HUES64 (cell line): ENCODE measurements at regions not wholly inside any gene's neighbourhood (a gene's known extent, or its start where the extent isn't known, plus 50 kb on each side); places are given as distances from the start of the nearest gene placed in this dataset.

Experiments
- H3K27ac ChIP-seq: 2 replicates; pipeline ENCODE4 v1.7.0; 2013; ENCODE audit warnings: low read depth, low read length, inconsistent platforms
- H3K27me3 ChIP-seq: 2 replicates; pipeline ENCODE4 v1.6.1; 2013; ENCODE audit warnings: mild to moderate bottlenecking, low read length; ENCODE audit not compliant: insufficient read depth
- H3K36me3 ChIP-seq: 2 replicates; pipeline ENCODE4 v1.6.1; 2013; ENCODE audit warnings: mild to moderate bottlenecking, low read length; ENCODE audit not compliant: insufficient read depth
- H3K4me1 ChIP-seq: 2 replicates; pipeline ENCODE4 v1.6.1; 2013; ENCODE audit warnings: mild to moderate bottlenecking, low read length, moderate library complexity; ENCODE audit not compliant: insufficient read depth
- H3K4me3 ChIP-seq: 2 replicates; pipeline ENCODE4 v1.5.1; 2013; ENCODE audit warnings: mild to moderate bottlenecking, low read length, moderate library complexity
- H3K9ac ChIP-seq: 2 replicates; pipeline ENCODE4 v1.6.1; 2013; ENCODE audit warnings: mild to moderate bottlenecking, low read depth, low read length
- H3K9me3 ChIP-seq: 2 replicates; pipeline ENCODE4 v1.6.1; 2013; ENCODE audit warnings: low read depth, low read length; ENCODE audit not compliant: insufficient read depth
- WGBS: fragments of 150-250, 120-280 bp; methylation state at CpG from one replicate; pipeline ENCODE4 v1.1.7; 2013; ENCODE audit warnings: missing lambda C conversion rate; 5-methylcytosine and 5-hydroxymethylcytosine counted together

DNA sequence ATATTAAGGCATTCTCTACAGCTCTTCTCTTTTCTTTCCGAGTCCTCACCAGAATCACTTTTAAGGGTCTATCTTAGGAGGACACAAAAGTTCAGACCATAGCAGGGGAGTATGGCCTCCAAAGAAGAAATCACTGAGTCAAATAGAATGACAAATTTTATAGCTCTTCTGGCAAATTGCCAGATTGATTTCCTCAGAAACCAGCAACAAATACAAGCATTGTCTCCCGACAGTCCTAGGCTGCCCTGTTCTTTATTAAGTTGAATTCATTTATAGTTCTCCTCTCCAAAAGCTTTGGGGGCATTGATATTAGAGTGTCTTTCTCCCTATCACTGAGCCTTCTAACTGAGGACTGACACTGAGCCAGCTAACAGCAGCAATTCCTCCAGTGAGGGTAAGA lies 156.4 kb upstream of the FRMD6 start:
- no peak overlapping the region for H3K4me3 ChIP-seq
- H3K27ac ChIP-seq, result no peak overlapping the region
- 83% methylated on average over 2 of the region's 2 CpGs for WGBS
- H3K36me3 ChIP-seq, result no peaks in the 10 kb centered on the region
- no peak overlapping the region for H3K9ac ChIP-seq
- H3K4me1 ChIP-seq, result no peaks in the 10 kb centered on the region
- no peaks in the 10 kb centered on the region for H3K27me3 ChIP-seq
- H3K9me3 ChIP-seq, result peaks cover 15% of the 10 kb centered on the region

DNA sequence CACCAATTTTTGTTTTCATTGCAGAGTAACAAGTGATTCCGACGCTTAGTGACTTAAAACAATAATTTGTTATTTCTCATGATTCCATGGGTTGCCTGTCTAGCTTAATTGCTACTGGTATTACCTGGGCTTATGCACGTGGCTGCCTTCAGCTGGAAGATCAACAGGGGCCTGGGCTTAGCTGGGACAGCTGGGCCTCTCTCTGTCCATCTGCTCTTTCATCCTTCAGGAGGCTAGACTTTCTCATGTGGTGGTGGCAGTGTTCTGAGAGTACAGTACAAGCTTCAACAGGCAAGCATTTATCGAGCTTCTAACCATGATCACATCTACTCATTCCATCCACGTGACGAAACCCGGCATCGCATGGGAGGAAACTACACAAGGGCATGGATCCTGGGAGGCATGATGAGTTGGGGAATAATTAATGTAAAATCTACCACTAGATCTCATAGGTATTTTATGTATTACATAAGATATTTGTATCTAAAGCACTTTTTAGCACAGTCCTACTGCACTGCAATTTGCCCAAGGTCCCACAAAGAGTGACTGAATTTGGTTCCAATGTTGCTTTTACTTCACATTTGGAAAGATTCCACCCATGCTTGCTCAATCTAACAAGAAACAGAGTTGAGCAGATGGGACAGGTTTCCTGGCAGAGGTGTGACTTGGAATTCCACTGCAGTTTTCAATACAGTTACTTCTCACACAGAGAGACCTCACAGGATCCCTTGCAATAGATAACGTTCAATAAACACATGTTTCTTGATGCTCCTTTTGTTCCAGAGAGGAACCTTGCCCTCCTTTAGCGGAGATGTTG lies 153.1 kb upstream of the FRMD6 start:
- no peaks in the 10 kb centered on the region for H3K36me3 ChIP-seq
- H3K27me3 ChIP-seq, result no peaks in the 10 kb centered on the region
- no peak overlapping the region for H3K27ac ChIP-seq
- H3K9ac ChIP-seq, result no peak overlapping the region
- WGBS, result 88% methylated on average over 8 of the region's 10 CpGs
- H3K4me1 ChIP-seq, result no peaks in the 10 kb centered on the region
- H3K9me3 ChIP-seq, result peaks cover 15% of the 10 kb centered on the region
- H3K4me3 ChIP-seq, result no peak overlapping the region

DNA sequence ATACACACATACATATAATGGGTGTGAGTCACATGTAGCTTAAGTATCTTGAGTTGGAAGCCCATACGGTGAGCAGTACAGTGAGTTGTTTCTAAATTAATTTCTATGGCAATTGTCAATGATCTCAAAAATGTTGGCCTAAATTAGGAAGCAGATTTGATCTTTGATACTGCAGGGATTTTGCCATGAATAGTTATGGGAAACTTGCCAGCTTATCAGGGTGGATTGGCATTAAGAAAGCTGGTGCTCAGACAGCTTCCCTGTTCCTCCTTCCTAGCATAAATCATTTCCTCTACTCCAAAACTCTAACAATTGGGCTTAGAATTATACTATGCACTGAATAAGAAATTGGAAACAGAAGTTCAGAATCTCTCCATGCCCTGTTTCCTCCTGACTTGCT lies 150.9 kb upstream of the FRMD6 start:
- 95% methylated on average over 1 of the region's 1 CpG for WGBS
- Histone ChIP-seq H3K27me3 (no peaks in the 10 kb centered on the region), H3K9me3 (peaks cover 15% of the 10 kb centered on the region), H3K9ac (no peak overlapping the region), H3K27ac (no peak overlapping the region), H3K36me3 (no peaks in the 10 kb centered on the region), H3K4me3 (no peak overlapping the region), H3K4me1 (no peaks in the 10 kb centered on the region)

DNA sequence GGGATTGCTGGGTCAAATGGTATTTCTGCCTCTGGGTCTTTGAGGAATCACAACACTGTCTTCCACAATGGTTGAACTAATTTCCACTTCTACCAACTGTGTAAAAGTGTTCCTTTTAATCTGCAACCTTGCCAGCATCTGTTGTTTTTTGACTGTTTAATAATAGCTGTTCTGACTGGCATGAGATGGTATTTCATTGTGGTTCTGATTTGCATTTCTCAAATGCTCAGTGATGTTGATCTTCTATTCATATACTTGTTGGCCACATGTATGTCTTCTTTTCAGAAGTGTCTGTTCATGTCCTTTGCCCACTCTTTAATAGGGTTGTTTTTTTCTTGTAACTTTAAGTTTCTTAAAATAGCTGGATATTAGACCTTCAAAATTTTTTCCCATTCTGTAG lies 150.0 kb upstream of the FRMD6 start:
- Histone ChIP-seq H3K27me3 (no peaks in the 10 kb centered on the region), H3K4me3 (no peak overlapping the region), H3K9ac (no peak overlapping the region), H3K9me3 (peaks cover 9% of the 10 kb centered on the region), H3K27ac (no peak overlapping the region), H3K36me3 (no peaks in the 10 kb centered on the region), H3K4me1 (no peaks in the 10 kb centered on the region)

DNA sequence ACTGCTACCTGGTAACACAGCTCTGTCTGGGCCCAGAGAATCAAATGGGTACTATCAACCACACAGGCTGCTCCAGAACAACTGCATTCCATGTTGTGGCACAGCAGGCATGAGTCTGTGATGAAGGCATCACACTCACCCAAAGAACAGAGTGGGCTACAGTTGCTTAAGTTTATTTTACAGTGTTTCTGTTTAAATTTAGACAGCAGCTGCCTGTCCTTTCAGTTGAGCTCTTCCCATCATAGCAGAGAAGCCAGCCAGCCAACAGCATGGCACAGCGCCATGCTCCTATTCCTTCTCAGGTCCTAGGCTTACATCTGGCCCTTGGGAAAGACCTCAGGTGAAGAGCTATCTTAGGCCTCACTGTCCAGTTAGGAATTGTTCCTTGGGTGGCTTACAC lies 147.0 kb upstream of the FRMD6 start:
- no peaks in the 10 kb centered on the region for H3K36me3 ChIP-seq
- H3K27me3 ChIP-seq, result no peaks in the 10 kb centered on the region
- no peaks in the 10 kb centered on the region for H3K9me3 ChIP-seq
- H3K4me3 ChIP-seq, result no peak overlapping the region
- H3K4me1 ChIP-seq, result peaks cover 9% of the 10 kb centered on the region; the same call in 1 of the 2 replicates
- WGBS, result 97% methylated on average over 1 of the region's 1 CpG
- H3K27ac ChIP-seq, result no peak overlapping the region
- H3K9ac ChIP-seq, result no peak overlapping the region

DNA sequence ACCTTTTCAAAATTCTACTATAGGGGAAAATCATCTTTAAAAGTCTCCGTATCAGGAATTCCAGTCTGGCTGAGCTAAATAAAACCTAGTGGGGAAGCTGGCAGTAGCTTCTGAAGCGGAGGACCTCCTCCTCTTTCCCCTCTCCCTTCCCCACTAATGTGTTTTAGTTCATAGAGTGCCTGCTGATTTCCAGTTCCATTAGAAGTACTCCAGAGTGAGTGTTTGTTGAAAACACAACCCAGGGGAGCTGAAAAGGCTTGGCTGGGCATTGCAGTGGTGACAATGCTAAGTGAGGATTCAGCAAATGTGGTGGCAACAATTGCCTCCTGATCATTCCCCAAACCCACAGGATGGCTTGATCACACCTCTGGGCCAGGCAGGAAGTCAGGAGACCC lies 144.2 kb upstream of the FRMD6 start:
- Histone ChIP-seq H3K4me3 (no peak overlapping the region), H3K9ac (no peak overlapping the region)

DNA sequence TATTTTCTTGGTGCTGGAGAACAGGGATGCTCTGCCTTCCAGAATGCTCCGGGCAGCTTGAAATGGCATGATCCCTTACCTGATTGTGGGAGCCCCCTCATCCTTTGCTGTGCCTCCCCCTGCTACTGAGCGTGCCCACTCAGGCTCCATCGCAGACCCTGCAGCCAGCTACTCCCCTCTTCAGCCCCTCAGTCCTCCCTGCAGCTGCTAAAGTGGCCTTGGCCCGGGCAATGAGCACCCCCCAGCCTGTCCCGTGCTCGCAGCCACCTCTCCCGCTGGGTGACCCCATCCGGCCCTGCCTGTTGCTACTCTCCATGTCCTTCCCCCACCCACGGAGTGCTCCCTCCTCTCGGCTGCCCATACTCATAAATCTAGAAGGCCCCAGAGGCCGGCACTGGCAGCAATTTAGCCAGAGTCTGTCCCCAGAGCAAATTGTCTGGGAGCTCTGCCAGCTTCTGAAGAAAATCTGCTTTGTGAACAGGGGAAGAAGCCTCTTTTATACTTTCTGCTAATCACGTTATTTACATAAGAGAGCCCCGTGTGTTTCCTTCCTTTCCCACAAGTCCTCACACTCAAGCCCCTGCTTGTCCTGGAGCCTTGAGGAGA lies 143.7 kb upstream of the FRMD6 start:
- H3K27ac ChIP-seq, result no peak overlapping the region
- 85% methylated on average over 13 of the region's 13 CpGs for WGBS
- peaks cover 9% of the 10 kb centered on the region; the same call in 1 of the 2 replicates for H3K4me1 ChIP-seq
- no peaks in the 10 kb centered on the region for H3K9me3 ChIP-seq
- no peak overlapping the region for H3K9ac ChIP-seq
- H3K27me3 ChIP-seq, result no peaks in the 10 kb centered on the region
- no peak overlapping the region for H3K4me3 ChIP-seq
- H3K36me3 ChIP-seq, result no peaks in the 10 kb centered on the region

More for the DNA sequence above, 144.2 kb upstream of the FRMD6 start:
- no peaks in the 10 kb centered on the region for H3K27me3 ChIP-seq
- H3K9me3 ChIP-seq, result no peaks in the 10 kb centered on the region
- H3K27ac ChIP-seq, result no peak overlapping the region
- peaks cover 9% of the 10 kb centered on the region; the same call in 1 of the 2 replicates for H3K4me1 ChIP-seq
- 100% methylated on average over 1 of the region's 2 CpGs for WGBS
- H3K36me3 ChIP-seq, result no peaks in the 10 kb centered on the region

DNA sequence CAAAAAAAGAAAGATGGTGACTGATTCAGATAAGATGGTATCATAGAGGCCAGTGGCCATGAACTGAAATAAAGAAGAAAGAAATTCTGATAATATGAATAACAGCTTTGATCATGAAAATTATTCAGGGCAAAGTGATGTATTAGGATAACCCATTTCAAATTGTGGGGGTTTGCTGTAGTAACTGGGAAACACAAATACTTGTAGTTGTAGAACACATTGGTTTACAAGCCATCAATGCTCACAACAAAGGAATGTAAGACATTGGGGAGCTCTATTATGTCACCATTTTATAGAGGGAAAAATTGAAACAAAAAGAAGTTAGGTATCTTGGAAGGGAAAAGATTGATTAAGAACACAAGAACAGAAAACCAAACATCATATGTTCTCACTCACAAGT lies 140.4 kb upstream of the FRMD6 start:
- Histone ChIP-seq H3K36me3 (no peaks in the 10 kb centered on the region), H3K27me3 (no peaks in the 10 kb centered on the region), H3K27ac (no peak overlapping the region)

DNA sequence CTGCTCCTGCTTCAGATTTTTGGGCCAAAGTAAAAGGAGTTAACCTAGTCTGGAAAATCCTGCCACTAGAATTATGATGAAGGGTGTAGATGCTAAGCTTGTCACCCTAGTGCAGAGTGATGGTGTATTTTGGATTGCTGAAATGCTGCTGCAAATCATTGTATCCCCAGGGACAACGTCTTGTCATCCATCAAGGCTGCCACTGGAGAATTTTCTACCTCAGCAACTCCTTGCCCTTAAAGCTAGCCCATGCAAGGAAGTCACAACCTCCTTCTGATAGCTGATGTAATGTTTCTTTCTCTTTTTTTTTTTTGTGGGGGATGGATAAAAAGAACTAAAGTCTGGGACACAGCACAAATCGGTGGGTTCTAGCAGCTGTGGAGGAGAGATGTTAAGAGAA lies 139.4 kb upstream of the FRMD6 start:
- Histone ChIP-seq H3K4me1 (peaks cover 5% of the 10 kb centered on the region; the same call in 1 of the 2 replicates), H3K4me3 (no peak overlapping the region), H3K27me3 (no peaks in the 10 kb centered on the region), H3K27ac (no peak overlapping the region), H3K9ac (no peak overlapping the region), H3K36me3 (no peaks in the 10 kb centered on the region), H3K9me3 (no peaks in the 10 kb centered on the region)
- WGBS, result 94% methylated on average over 2 of the region's 2 CpGs

More for the DNA sequence above, 140.4 kb upstream of the FRMD6 start:
- no peak overlapping the region for H3K9ac ChIP-seq
- peaks cover 9% of the 10 kb centered on the region; the same call in 1 of the 2 replicates for H3K4me1 ChIP-seq
- no peak overlapping the region for H3K4me3 ChIP-seq
- no peaks in the 10 kb centered on the region for H3K9me3 ChIP-seq

DNA sequence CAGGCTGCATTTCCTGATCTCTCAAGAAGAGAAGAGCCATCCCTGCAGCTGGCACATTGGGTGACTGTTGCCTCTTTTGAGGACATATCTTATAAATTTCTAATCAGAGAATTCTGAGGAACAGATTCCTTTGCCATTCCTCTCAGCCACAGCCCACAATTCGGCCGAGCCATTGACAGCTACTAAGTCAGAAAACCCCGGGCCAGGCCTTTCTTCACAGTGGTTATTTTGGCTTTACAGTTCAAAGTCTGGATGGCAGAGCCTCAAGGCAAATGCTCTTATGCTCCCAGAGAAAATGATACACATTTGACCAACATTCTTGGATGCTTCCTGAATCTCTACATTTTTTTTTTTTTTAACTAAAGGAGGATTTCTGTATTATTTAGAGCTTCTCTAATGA lies 138.4 kb upstream of the FRMD6 start:
- no peaks in the 10 kb centered on the region for H3K36me3 ChIP-seq
- H3K27me3 ChIP-seq, result no peaks in the 10 kb centered on the region
- H3K4me1 ChIP-seq, result peaks cover 7% of the 10 kb centered on the region; the same call in 1 of the 2 replicates
- H3K27ac ChIP-seq, result no peak overlapping the region
- H3K9me3 ChIP-seq, result no peaks in the 10 kb centered on the region
- no peak overlapping the region for H3K9ac ChIP-seq
- no peak overlapping the region for H3K4me3 ChIP-seq
- WGBS, result 92% methylated on average over 3 of the region's 3 CpGs

DNA sequence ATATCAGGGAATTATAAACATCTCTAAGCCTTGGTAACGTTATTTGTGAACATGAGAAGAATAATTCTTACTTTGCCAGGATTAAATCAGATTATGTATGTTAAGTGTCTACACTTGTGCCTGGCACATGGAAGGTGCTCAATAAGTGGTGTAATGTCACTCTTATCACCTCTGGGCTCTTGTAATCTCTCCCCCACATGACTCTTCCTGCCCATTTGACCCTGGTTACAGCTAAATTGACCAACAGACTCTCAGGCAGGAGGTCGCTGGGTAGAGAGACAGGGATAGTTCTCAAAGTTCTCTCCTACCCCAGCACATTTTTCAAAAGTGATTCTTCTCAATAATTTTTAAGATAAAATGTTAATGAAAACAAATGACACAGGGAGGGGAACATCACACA lies 137.8 kb upstream of the FRMD6 start:
- Histone ChIP-seq H3K36me3 (no peaks in the 10 kb centered on the region), H3K27ac (no peak overlapping the region), H3K4me3 (no peak overlapping the region), H3K27me3 (no peaks in the 10 kb centered on the region), H3K9ac (no peak overlapping the region), H3K9me3 (no peaks in the 10 kb centered on the region), H3K4me1 (peaks cover 10% of the 10 kb centered on the region; the same call in 1 of the 2 replicates)
- WGBS, result 100% methylated on average over 1 of the region's 2 CpGs
